ENCODE measurements at regions not wholly inside any gene's neighbourhood (a gene's known extent, or its start where the extent isn't known, plus 50 kb on each side); places are given as distances from the start of the nearest gene placed in this dataset.

DNA sequence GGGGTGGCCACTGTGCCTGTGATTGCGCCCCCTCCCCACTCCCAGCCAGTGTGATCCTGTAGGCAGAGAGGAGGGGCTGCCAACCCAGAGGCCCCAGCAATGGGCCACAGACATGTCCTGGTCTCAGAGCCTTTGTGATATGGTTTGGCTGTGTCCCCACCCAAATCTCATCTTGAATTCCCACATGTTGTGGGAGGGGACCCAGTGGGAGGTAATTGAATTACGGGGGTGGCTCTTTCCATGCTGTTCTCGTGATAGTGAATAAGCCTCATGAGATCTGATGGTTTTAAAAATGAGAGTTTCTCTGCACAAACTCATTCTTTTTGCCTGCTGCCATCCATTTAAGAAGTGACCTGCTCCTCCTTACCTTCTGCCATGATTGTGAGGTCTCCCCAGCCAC lies 56.8 kb upstream of the ZNF469 start:
- TF ChIP-seq, protein P1, sequence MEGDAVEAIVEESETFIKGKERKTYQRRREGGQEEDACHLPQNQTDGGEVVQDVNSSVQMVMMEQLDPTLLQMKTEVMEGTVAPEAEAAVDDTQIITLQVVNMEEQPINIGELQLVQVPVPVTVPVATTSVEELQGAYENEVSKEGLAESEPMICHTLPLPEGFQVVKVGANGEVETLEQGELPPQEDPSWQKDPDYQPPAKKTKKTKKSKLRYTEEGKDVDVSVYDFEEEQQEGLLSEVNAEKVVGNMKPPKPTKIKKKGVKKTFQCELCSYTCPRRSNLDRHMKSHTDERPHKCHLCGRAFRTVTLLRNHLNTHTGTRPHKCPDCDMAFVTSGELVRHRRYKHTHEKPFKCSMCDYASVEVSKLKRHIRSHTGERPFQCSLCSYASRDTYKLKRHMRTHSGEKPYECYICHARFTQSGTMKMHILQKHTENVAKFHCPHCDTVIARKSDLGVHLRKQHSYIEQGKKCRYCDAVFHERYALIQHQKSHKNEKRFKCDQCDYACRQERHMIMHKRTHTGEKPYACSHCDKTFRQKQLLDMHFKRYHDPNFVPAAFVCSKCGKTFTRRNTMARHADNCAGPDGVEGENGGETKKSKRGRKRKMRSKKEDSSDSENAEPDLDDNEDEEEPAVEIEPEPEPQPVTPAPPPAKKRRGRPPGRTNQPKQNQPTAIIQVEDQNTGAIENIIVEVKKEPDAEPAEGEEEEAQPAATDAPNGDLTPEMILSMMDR (tag by site-specific recombination; IDR thresholded peaks at IDR 0.05): no peak
- no peak for TF ChIP-seq ZNF274 (IDR thresholded peaks at IDR 0.05; ENCODE audit: low read length)
- TF ChIP-seq ZNF274 (tag by site-specific recombination; IDR thresholded peaks at IDR 0.05; ENCODE audit: borderline replicate concordance): no peak
- no peak for TF ChIP-seq ZBTB7A (tag by site-specific recombination; IDR thresholded peaks at IDR 0.05; ENCODE audit: low read depth)
- TF ChIP-seq ZNF174 (tag by site-specific recombination; IDR thresholded peaks at IDR 0.05): no peak
- TF ChIP-seq MYNN (tag by site-specific recombination; IDR thresholded peaks at IDR 0.05; ENCODE audit: borderline replicate concordance): no peak
- TF ChIP-seq ZNF629 (tag by site-specific recombination; IDR thresholded peaks at IDR 0.05): no peak
- no peak for TF ChIP-seq BCL11A (tag by site-specific recombination; IDR thresholded peaks at IDR 0.05; ENCODE audit: low read depth)
- no peak for TF ChIP-seq ZFP37 (tag by site-specific recombination; IDR thresholded peaks at IDR 0.05)
- TF ChIP-seq, protein P2, sequence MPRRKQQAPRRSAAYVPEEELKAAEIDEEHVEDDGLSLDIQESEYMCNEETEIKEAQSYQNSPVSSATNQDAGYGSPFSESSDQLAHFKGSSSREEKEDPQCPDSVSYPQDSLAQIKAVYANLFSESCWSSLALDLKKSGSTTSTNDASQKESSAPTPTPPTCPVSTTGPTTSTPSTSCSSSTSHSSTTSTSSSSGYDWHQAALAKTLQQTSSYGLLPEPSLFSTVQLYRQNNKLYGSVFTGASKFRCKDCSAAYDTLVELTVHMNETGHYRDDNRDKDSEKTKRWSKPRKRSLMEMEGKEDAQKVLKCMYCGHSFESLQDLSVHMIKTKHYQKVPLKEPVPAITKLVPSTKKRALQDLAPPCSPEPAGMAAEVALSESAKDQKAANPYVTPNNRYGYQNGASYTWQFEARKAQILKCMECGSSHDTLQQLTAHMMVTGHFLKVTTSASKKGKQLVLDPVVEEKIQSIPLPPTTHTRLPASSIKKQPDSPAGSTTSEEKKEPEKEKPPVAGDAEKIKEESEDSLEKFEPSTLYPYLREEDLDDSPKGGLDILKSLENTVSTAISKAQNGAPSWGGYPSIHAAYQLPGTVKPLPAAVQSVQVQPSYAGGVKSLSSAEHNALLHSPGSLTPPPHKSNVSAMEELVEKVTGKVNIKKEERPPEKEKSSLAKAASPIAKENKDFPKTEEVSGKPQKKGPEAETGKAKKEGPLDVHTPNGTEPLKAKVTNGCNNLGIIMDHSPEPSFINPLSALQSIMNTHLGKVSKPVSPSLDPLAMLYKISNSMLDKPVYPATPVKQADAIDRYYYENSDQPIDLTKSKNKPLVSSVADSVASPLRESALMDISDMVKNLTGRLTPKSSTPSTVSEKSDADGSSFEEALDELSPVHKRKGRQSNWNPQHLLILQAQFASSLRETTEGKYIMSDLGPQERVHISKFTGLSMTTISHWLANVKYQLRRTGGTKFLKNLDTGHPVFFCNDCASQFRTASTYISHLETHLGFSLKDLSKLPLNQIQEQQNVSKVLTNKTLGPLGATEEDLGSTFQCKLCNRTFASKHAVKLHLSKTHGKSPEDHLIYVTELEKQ (tag by site-specific recombination; IDR thresholded peaks at IDR 0.05; ENCODE audit: borderline replicate concordance): no peak
- TF ChIP-seq ZNF157 (tag by site-specific recombination; IDR thresholded peaks at IDR 0.05): no peak
